ENCODE measurements at regions not wholly inside any gene's neighbourhood (a gene's known extent, or its start where the extent isn't known, plus 50 kb on each side); places are given as distances from the start of the nearest gene placed in this dataset.

DNA sequence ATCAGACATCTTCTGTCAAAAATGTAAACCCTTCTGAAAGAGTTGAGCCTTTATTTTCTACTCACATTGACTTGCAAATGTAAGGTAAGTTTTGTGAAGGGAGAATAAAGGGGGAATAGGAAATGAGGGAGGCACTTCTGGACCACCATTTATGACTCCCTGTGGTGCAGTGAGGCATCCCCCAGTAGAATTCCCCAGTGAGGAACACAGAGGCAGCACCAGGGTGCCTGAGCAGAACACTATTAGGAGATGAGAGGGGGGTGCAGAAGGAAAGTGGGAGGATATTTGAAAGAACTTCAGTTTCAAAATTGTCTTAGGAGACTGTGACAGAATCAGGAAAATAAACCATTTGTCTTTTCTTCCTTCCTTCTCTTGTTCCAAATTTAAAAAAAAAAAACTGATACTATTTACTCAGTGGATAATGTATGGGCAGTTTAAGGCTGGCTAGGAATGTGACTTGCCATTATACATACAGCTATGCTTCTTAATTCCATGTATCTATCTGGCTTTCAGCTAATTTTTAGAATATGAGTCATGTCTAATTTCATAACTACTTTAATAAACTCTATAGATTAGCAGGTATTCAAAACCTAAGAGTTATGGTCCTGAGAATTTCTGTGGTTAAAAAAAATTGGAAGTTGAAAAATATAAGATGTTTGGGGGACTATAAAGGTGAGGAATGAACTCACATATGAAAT is 478.1 kb upstream of the CHAC2 start:
- Mint-ChIP-seq H3K4me3 (ENCODE audit: unreplicated experiment) (no peak overlapping the region), H3K27me3 (ENCODE audit: unreplicated experiment) (peaks cover 7% of the 10 kb centered on the region), H3K4me1 (ENCODE audit: unreplicated experiment) (no peaks in the 10 kb centered on the region), H3K27ac (ENCODE audit: unreplicated experiment) (no peak overlapping the region), H3K9me3 (ENCODE audit: unreplicated experiment) (no peaks in the 10 kb centered on the region), H3K36me3 (ENCODE audit: unreplicated experiment) (no peaks in the 10 kb centered on the region)
- DNase-seq (ENCODE audit: extremely low spot score, unreplicated experiment), result no peak
- TF ChIP-seq, protein P1, sequence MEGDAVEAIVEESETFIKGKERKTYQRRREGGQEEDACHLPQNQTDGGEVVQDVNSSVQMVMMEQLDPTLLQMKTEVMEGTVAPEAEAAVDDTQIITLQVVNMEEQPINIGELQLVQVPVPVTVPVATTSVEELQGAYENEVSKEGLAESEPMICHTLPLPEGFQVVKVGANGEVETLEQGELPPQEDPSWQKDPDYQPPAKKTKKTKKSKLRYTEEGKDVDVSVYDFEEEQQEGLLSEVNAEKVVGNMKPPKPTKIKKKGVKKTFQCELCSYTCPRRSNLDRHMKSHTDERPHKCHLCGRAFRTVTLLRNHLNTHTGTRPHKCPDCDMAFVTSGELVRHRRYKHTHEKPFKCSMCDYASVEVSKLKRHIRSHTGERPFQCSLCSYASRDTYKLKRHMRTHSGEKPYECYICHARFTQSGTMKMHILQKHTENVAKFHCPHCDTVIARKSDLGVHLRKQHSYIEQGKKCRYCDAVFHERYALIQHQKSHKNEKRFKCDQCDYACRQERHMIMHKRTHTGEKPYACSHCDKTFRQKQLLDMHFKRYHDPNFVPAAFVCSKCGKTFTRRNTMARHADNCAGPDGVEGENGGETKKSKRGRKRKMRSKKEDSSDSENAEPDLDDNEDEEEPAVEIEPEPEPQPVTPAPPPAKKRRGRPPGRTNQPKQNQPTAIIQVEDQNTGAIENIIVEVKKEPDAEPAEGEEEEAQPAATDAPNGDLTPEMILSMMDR (IDR thresholded peaks at IDR 0.05), result no peak

DNA sequence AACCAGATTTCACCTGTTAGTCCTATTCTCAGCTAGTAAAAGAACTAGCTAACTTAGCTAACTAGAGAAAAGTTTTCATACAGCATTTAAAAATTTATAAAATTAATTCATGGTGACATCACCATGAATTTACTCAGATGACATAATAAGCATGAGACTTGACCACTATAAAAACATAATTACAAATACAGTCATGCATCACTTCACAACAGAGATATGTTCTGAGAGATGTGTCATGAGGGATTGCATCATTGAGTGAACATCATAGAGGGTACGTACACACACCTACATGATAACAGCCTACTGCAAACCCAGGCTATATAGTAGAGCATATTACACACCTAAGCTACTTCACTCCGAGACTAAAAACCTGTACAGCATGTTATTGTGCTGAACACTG is 481.3 kb upstream of the CHAC2 start:
- TF ChIP-seq, protein P1 (IDR thresholded peaks at IDR 0.05), result no peak
- H3K27me3 Mint-ChIP-seq (ENCODE audit: unreplicated experiment), result peaks cover 7% of the 10 kb centered on the region
- no peak for DNase-seq (ENCODE audit: extremely low spot score, unreplicated experiment)
- no peak overlapping the region for H3K27ac Mint-ChIP-seq (ENCODE audit: unreplicated experiment)
- no peak overlapping the region for H3K4me3 Mint-ChIP-seq (ENCODE audit: unreplicated experiment)
- no peaks in the 10 kb centered on the region for H3K9me3 Mint-ChIP-seq (ENCODE audit: unreplicated experiment)
- H3K36me3 Mint-ChIP-seq (ENCODE audit: unreplicated experiment), result no peaks in the 10 kb centered on the region
- no peaks in the 10 kb centered on the region for H3K4me1 Mint-ChIP-seq (ENCODE audit: unreplicated experiment)

DNA sequence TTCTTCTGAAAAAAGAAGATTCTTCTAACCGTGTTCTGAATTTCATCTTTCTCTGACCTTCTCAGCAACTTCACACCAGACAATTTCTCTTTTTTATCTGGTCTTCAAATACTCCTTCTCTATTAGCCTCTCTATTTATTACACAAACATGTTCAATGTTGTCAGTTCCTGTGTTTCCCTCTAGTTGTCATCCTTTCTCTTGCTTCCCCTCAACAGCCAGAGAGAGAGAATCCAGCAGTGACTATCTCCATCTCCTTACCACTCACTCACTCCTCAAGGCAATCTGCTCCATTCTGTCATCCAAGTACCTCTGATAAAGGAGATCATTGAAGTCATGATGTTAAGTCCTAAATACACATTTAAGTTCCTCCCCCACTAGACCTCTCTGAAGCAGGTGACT is 491.9 kb upstream of the CHAC2 start:
- no peaks in the 10 kb centered on the region for H3K36me3 Mint-ChIP-seq (ENCODE audit: unreplicated experiment)
- H3K9me3 Mint-ChIP-seq (ENCODE audit: unreplicated experiment), result no peaks in the 10 kb centered on the region
- DNase-seq (ENCODE audit: extremely low spot score, unreplicated experiment), result no peak
- H3K27ac Mint-ChIP-seq (ENCODE audit: unreplicated experiment), result no peak overlapping the region
- H3K4me3 Mint-ChIP-seq (ENCODE audit: unreplicated experiment), result no peak overlapping the region
- no peaks in the 10 kb centered on the region for H3K4me1 Mint-ChIP-seq (ENCODE audit: unreplicated experiment)
- TF ChIP-seq, protein P1 (IDR thresholded peaks at IDR 0.05), result no peak
- H3K27me3 Mint-ChIP-seq (ENCODE audit: unreplicated experiment), result no peaks in the 10 kb centered on the region

DNA sequence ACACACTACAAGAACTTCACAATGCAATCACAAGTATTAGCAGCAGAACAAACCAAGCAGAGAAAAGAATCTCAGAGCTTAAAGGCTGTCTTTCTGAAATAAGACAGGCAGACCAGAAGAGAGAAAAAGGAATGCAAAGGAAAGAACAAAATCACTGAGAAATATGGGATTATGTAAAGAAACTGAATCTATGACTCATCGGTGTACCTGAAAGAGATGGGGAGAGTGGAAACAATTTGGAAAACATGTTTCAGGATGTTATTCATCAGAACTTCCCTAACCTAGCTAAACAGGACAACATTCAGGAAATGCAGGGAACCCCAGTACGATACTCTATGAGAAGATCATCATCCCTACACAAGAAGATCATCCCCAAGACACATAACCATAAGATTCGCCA is 499.0 kb upstream of the CHAC2 start:
- DNase-seq (ENCODE audit: extremely low spot score, unreplicated experiment), result no peak
- H3K36me3 Mint-ChIP-seq (ENCODE audit: unreplicated experiment), result no peaks in the 10 kb centered on the region
- TF ChIP-seq, protein P1 (IDR thresholded peaks at IDR 0.05), result no peak
- H3K27ac Mint-ChIP-seq (ENCODE audit: unreplicated experiment), result no peak overlapping the region
- no peaks in the 10 kb centered on the region for H3K9me3 Mint-ChIP-seq (ENCODE audit: unreplicated experiment)
- H3K4me1 Mint-ChIP-seq (ENCODE audit: unreplicated experiment), result no peaks in the 10 kb centered on the region
- H3K4me3 Mint-ChIP-seq (ENCODE audit: unreplicated experiment), result no peak overlapping the region
- H3K27me3 Mint-ChIP-seq (ENCODE audit: unreplicated experiment), result no peaks in the 10 kb centered on the region

DNA sequence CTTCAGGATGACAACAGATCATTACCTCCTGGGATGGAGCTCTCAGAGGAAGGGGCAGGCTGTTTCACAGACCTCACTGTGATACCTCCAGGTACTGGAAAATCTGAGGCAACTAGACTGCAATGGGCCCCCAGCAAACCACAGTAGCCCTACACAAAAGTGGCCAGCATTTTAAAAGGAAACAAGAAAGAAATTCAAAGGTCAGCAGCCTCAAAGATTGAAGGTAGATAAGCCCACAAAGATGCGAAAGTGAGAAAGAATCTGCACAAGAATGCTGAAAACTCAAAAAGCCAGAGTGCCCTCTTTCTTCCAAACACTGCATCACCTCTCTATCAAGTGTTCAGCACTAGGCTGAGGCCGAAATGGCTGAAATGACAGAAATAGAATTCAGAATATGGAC is 499.5 kb upstream of the CHAC2 start:
- TF ChIP-seq, protein P1 (IDR thresholded peaks at IDR 0.05), result peak; percentile 10
- Mint-ChIP-seq H3K27ac (ENCODE audit: unreplicated experiment) (no peak overlapping the region), H3K4me1 (ENCODE audit: unreplicated experiment) (no peaks in the 10 kb centered on the region), H3K27me3 (ENCODE audit: unreplicated experiment) (no peaks in the 10 kb centered on the region), H3K36me3 (ENCODE audit: unreplicated experiment) (no peaks in the 10 kb centered on the region), H3K4me3 (ENCODE audit: unreplicated experiment) (no peak overlapping the region), H3K9me3 (ENCODE audit: unreplicated experiment) (peaks cover 2% of the 10 kb centered on the region)
- no peak for DNase-seq (ENCODE audit: extremely low spot score, unreplicated experiment)
